Testis (tissue), 2 donors: ENCODE measurements at regions not wholly inside any gene's neighbourhood (a gene's known extent, or its start where the extent isn't known, plus 50 kb on each side); places are given as distances from the start of the nearest gene placed in this dataset.

ENCODE experiments used
- POLR2A ChIP-seq: fragments of 450-650 bp; IDR thresholded peaks from one replicate; pipeline ENCODE4 v1.6.1; 2017; ENCODE audit warnings: antibody characterized with exemption, mild to moderate bottlenecking, moderate library complexity
- TF ChIP-seq, protein P1 (sequence below), 3 experiments: fragments of 450-650 bp in 2 of 3; fragments of 200-600 bp in 1 of 3; sonication (generic) in 1 of 3; IDR thresholded peaks; one replicate each; pipeline ENCODE4 v1.5.1; 2016 to 2019; ENCODE audit warnings: antibody characterized with exemption in 3 of 3, mild to moderate bottlenecking in 2 of 3, moderate library complexity in 1 of 3

- TF ChIP-seq, protein P1, sequence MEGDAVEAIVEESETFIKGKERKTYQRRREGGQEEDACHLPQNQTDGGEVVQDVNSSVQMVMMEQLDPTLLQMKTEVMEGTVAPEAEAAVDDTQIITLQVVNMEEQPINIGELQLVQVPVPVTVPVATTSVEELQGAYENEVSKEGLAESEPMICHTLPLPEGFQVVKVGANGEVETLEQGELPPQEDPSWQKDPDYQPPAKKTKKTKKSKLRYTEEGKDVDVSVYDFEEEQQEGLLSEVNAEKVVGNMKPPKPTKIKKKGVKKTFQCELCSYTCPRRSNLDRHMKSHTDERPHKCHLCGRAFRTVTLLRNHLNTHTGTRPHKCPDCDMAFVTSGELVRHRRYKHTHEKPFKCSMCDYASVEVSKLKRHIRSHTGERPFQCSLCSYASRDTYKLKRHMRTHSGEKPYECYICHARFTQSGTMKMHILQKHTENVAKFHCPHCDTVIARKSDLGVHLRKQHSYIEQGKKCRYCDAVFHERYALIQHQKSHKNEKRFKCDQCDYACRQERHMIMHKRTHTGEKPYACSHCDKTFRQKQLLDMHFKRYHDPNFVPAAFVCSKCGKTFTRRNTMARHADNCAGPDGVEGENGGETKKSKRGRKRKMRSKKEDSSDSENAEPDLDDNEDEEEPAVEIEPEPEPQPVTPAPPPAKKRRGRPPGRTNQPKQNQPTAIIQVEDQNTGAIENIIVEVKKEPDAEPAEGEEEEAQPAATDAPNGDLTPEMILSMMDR (IDR thresholded peaks at IDR 0.05): no peak
- TF ChIP-seq POLR2A: no peak
Measured at GRCh38 chr14:38723959-38724358, 379.1 kb downstream of the SEC23A start.
